HG02885 (cell line): ENCODE measurements at regions not wholly inside any gene's neighbourhood (a gene's known extent, or its start where the extent isn't known, plus 50 kb on each side); places are given as distances from the start of the nearest gene placed in this dataset.

Experiments used
- ATAC-seq: cut with Tn5 transposase; IDR thresholded peaks from one replicate; pipeline ENCODE4 v1.9.1; 2021; ENCODE audit warnings: mild to moderate bottlenecking; ENCODE audit not compliant: unreplicated experiment, poor library complexity

DNA sequence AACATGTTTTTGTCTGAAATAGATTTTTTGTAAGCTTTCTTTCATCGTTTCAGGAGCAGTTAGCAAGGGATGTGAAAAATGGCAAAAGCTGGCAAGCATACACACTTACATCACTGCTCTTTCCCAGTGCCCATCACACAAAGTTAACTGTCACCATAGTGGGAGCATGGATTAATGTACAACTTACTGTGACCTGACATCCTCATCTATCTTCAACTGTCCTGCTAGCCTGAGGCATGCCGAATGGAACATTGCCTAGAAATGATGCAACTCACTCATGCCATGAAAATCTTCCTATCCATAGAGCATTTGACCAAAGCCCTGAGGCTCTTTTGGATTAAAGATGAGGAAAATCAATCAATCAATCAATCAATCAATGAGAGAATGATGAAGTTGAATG is 491.7 kb upstream of the SLC10A2 start:
- ATAC-seq = no peak

DNA sequence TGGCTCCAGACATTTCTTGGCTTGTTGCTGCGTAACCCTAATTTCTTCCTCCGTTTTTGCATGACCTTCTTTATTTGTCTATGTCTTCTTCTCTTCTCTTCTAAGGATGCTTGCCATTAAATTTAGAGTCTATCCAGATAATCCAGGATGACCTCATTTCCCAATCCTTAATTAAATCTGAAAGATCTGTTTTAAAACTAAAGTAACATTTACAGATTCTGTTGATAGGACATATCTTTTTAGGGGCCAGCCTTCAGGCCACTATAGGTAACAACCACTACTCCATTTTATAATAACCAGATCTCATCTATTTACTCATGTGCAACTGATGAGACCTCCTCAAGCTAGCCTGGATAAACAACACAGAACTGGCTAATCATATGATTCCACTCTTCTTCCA is 490.5 kb upstream of the SLC10A2 start:
- no peak for ATAC-seq

DNA sequence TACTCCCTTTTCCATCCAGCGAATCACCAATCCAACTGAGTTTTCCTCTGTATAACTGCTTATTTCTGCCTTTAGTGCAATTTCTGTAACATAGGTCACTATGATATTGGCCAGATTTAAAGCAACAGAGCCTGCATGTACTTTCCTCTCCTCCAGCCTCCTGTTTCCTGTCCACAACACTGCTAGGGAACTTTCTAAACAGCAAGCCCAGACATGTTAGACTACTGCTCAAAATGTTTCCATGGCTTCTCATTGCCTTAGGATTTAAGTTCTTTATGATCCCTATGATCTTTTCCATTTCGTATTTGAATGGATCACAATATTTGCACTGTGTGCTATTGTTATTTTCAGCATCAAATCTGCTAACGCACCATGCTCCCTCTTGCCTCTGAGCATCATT is 481.7 kb upstream of the SLC10A2 start:
- ATAC-seq = no peak

DNA sequence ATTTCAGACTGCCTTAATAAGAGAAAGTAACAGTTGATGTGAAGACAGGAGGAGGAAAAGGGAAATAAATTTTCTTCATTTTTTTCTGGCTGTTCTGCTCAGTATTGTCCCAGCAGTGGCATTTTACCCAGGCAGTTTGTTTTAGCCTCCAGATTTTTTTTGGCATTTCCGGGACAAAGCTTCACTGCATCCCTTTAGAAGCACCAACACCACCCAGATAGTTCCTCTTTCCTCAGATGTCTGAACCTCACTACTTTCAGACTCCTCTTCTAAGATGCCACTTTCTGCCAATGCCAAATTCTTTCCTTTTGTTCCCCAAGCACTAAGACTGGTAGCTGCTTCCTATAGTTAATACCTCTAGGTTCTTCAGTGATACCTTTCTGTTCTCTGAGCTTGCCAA is 480.1 kb upstream of the SLC10A2 start:
- no peak for ATAC-seq

DNA sequence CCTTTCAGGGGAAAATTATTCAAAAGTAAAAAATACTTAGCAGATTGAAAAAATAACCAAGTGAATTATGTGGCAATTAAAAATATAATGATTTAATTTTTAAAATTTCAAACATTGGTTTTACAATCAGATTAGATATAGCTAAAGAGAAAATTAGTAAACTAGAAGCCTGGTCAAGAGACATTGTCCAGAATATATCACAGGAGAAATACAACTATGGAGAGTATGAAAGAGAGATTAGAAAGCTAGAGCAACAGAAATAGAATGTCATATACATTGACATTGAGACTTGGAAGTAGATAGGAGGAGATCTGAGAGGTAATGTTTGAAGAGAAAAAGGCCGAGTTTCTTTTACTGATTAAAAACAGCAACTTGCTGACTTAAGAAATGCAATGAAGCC is 476.4 kb upstream of the SLC10A2 start:
- no peak for ATAC-seq

DNA sequence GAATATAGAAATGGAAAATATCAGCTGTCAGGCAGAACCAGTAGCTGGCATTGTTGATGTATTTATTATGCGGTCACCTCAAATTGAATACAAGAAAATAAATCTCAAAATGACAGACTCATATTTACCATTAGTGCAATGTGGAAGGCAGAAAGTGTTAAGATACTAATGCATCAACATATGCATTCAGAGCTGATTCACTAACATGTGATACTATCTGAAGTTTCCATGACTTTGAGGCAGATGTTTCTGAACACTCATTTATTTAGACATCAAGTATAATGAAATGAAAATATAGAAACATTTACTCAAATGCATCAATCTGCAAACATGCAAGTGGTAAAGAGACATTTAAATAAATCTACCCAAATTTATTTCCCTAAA is 474.2 kb upstream of the SLC10A2 start:
- no peak for ATAC-seq

DNA sequence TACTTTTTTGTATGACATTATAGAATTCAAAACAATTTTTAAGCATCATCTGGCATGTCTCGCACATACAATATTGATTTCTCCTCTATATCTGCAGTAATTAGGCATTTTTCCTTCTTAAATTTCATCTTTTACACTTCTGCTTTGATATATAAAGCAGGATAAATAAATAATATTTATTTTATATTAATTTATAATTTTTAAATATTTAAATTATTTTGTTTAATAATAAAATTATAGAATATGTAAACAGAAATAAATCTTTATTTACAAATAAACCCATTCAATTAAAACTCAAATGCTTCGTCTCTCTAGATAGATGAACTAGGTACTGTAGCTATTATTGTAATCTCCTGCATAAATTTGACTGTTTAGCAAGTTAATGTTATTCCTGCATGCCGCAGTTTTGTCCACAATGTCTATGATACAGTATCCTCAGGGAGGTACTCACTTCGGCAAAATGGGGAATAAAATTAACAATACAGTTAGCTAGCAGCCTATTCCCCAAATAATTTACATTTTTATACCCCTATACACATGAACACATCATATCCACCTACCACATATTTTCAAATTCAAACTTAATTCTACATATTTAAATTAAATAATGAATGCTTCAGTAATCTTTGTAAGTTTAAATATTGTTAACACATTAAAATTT is 473.6 kb upstream of the SLC10A2 start:
- no peak for ATAC-seq

DNA sequence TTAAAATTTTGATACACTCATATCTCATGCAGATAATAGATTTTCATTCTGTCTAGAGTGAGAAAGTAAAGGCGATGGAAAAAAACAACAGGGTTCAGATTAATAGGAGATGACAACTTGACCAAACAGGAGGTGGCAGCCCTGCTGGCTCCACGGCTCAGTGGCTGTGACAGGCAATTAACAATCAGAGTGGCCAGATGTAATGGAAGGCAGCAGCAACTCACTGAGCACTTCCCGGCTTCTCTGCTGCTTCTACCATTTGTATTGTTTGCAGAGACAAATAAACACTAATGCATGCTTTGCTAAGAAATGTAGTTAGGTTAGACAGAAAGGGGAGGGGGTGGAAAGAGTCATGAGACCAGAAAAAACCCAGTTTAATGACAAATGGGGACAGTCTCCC is 473.0 kb upstream of the SLC10A2 start:
- ATAC-seq = no peak

DNA sequence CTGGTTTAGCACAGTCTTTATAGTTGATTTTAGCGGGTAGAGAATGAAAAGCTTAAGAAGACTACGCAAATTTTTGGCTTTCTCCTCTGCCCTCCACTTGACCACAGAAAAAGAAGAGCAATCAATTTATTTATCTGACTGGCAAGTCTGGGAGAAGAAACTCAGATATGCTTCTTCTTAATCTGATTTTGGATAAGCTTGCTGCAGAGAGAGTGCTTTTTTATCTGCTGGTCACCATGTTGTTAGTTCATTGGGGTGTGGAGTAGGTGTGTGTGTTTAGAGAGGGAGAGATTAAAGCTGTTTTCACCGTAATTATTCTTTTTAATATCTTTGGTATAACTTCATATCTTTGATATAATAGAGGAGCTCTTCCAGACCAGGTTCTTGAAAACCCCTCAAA is 471.4 kb upstream of the SLC10A2 start:
- ATAC-seq = no peak

DNA sequence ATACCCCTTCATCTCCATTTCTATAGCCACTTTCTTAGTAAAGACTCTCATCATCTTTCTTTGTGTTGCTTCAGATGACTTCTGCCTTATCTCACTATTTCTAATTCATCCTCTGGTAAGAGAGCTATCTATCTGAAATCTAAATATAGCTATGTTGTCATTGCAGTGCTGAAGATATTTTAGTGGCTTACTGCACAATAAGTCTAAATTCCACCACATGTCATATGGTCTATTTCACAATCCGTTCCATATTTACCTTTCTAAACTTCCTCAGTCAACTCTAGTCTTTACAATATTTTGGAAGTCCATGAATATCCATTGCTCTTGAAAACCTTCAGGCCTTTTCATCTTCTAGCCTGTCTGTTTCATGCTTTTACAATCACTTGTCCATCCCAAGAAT is 465.1 kb upstream of the SLC10A2 start:
- ATAC-seq = no peak

DNA sequence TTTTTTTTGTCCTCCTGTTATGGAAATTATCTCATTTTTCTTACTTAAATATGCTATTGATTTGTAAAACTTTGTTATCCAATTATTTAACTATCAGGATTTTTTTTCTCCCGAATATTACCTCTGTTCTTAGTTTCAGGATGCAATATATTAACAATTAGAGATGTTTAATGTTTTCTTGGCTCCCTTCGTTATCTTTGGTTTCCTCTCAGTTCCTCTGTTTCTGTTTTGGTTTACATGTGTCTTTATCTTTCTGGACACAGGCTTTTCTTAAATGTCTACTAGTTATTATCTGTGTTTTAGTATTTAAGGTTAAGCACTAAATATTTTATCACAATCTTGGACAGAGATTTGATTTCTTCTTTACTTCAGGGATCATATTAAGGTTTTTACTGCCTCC is 462.2 kb upstream of the SLC10A2 start:
- ATAC-seq = no peak

DNA sequence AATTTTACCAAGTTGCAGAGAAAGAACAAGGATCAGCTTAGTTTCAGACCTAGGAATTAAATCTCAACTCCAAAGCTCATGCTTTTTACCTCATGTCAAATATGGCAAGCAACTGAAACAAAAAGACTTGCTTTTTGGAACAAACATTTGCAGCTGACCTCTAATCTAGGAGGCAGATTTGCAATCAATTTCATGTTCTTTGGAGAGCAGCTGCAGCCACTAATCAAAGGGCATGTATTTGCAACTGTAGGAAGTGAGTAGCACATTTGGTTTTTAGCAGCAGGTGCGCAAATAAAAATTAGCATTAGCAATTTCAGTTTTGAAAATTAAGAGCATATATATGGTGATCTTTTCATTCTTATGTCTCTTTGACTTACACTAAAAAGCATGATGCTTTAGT is 459.3 kb upstream of the SLC10A2 start:
- ATAC-seq = no peak

DNA sequence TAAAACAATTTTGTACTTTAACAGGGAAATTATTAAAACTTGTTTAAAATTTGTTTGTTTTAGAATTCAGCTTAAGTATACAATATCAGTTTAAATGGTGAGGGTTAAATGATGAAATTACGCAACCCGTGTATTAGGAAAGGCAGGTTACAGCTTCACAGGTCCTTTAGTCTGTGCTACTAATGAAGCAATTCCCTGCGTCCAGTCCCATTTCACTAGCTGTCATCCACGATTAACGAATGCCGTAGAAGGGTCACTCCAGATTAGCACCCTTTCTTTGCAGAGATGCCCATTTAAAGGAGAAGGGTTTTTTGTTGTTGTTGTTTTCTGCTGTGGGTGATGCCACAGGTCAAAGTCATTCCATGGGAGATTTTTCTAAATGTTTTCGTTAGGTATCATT is 457.6 kb upstream of the SLC10A2 start:
- no peak for ATAC-seq

DNA sequence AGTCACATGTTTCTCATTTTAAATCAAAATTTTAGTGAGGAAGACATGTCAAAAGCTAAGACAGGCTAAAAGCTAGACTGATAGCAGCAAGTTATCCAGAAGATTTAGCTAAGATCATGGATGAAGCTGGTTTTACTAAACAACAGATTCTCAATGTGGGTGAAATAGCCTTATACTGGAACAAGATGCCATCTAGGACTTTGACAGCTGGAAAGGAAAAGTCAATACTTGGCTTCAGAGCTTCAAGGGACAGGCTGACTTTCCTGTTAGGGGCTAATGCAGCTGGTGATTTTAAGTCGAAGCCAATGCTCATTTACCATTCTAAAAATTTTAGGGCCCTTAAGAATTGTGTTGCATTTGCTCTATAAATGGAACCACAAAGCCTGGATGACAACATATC is 455.3 kb upstream of the SLC10A2 start:
- ATAC-seq = no peak

DNA sequence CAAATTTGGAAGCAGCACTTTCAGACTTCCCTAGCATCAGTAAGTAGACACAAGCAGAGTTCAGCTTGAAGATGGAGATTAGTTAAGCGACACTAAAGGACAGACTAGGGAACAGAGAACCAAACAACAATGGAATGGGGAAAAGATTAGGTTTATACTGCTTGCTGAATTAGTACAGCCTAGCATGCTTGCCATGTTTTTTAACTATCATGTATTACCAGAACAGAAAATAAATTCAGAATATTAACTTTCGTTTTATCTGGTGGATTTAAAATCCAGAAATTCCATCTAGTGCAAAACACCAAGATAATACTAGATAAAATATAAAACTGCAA is 451.5 kb upstream of the SLC10A2 start:
- ATAC-seq = no peak

DNA sequence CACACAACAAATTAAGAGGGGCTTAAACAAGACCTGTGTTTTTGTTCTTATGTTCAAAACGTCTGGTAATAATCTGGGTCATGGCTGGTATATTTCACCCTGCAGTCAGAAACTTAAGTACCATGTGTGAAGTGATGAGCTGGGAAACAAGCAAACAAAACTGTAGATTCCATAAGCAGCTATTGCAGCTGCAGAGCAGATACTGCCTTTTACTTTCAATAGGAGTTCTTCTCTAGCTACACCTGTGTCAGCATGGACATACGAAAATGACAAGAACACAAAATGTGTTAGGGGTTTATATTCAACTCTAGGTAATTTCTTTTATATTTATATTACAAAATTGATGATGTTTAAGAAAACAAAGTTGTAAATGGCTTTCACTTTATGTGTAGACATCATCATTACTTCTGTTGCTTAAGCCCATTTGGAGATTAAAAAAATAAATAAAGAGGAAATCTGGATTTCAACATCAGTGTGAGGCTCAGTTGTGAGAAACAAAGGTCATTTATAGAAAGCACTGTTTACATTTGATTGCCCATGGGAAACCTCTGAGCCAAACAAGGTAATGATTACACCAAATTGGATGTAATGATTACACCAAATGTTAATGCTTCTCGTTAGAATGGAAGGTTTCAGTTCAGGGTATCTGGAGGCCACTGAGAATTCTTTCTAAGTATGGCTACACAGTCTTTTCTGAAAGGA is 451.0 kb upstream of the SLC10A2 start:
- ATAC-seq = no peak

DNA sequence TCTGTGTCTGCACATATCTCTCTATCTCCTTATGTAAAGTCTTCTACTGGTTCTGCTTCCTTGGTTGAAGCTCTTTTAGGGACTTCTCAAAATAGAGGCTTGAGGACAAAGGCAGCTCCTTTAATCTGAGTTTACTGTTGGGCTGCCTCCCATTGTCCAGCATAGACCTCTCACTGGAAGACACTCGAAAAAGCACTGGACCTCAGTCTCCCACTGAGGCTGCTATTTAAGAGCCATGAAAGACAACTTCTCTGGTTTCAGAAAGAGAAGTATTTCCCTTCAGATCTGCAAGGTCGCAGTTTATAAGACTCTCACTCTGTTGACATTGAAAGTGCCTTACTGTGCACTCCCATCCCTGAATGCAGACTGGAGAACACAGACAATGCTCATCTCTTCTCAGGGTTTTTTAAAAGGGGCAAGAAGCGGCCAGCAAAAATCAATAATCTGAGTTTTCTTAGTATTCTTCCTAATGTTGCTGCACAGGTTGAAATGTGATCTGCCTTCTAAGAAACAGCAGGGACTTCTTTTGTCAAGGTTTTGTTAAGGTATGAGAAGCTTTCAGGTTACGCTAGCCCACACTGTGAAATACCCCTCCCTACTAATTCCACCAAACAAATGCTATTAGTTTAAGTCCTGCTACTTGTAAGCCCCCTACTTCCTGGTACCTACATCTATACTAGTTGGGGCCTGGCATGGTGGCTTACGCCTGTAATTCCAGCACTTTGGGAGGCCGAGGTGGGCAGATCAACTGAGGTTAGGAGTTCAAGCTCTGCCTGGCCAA is 450.0 kb upstream of the SLC10A2 start:
- ATAC-seq = no peak

DNA sequence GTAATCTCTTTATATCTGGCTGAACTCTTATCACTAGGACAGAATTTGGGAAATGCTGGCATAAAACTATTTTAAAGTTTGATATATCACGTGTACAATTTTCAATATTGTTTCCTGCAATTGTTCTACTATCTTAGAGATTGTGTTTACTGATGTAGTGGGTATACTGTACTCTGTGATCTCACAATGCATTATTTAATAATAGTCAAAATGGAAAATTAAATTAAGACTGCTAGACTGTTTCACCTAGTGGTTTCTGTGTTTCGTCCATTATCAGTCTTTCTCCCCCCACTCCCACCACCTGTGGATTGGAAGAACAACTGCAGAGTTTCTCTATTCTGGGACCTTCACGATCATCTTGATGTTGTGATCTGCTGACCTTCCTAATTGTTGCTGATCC is 449.2 kb upstream of the SLC10A2 start:
- ATAC-seq = no peak

DNA sequence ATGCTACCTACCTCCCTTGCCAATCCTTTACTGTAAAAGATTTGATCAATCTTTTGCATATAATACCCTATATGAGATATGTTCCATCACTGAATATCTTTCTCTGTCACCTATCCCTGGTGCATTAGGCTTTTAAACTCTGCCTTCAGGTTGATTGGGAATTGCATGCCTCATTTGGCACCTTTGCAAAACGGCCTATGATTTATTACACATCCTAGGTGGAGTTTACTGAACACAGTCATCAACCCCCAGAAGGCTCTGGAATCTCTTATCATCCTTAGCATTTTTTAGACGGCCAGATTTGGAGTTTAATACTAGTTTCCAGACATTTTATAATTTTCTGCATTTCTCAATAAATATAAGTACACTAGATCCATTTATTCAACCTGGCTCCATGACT is 448.4 kb upstream of the SLC10A2 start:
- no peak for ATAC-seq

DNA sequence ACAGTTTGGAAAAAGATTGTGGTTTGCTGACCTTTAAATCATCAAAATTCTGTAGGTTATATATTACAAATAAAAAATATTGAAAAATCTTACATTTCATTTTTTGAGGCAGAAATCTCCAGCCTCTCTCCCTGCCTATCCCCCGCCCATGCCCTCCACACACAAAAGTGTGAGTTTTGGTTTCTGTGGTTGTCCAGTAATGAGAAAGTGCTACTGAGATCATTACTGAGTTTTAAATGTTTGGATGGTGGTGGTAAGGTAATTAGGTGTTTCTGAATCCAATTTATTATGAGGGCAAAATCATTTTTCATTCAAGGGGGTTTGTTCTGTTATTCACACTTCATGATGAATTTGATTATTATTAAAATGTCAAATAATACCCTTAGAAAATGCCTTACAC is 448.0 kb upstream of the SLC10A2 start:
- ATAC-seq = no peak

DNA sequence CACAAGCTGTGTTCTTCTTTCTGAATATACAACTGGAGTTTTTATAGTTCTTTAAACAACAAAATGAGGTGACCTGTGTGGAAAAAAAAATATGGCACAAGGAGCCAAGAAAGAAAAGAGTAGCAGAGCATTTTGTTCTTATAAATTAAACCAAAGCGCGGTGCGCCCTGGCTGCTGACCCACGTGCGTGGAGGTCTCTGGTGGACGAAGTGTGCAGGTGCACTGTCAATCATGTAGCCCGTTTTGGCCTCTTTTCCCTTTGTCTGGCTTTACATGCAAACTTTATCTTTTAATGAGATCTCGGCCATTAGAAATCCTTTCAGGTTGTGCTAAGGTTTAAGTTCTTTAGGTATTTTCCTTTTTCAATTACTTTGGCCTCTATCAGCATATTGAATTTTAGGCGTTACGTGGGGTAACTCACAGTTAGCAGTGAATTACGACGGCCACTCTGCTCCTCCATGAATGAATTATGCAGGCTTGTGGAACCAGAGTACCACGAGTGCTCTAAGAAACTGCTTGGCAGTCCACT is 443.9 kb upstream of the SLC10A2 start:
- no peak for ATAC-seq

DNA sequence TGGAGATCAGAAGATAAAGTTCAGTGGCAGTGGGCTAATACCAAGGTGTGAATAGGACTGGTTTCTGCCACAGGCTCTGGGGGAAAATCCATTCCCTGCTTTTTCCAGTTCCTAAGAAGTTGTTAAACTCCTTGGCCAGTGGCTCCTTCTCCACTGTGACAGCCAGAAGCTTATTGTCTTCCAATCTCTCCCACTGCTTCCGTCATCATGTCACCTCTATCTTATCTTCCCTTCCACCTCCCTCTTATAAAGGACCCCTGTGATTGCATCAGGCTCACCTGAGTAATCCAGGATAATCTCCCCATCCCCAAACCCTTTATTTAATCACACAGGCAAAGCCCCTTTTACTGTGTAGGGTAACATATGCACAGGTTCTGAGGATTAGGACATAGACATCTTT is 431.2 kb upstream of the SLC10A2 start:
- ATAC-seq = no peak
